ENCODE measurements at regions not wholly inside any gene's neighbourhood (a gene's known extent, or its start where the extent isn't known, plus 50 kb on each side); places are given as distances from the start of the nearest gene placed in this dataset.

DNA sequence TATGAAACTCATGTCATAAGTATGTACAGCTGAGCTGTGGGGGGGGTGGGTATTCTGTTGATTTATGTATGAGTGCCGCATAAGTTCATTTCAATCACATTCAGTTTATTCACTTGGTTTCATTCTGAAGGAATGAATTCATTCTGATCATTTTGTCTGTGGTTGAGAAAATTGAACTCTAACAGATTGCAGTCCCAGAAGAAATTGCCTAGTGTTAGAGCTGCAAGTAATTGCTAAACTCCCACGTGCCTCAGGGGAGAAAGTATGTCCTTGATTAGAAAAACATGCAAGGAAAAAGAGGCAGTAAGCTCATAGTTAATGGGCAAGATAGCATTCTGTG lies 442.4 kb upstream of the MGAT4C start:
- no peak overlapping the region for H3K27ac ChIP-seq
- DNase-seq, result no peak
- no peaks in the 10 kb centered on the region for H3K27me3 ChIP-seq
- no peaks in the 10 kb centered on the region for H3K9me3 ChIP-seq
- H3K4me3 ChIP-seq, result no peak overlapping the region
- intact Hi-C loops (cut with DNase I), result no loop called here
- H3K36me3 ChIP-seq, result no peaks in the 10 kb centered on the region
- WGBS, 2 donors, result 50 to 65% methylated on average over 2 of the region's 2 CpGs
- H3K4me1 ChIP-seq, result no peaks in the 10 kb centered on the region
- TF ChIP-seq EP300 (IDR thresholded peaks at IDR 0.05), result no peak
- TF ChIP-seq POLR2AphosphoS5 (IDR thresholded peaks at IDR 0.05), result no peak
- TF ChIP-seq, protein P1, sequence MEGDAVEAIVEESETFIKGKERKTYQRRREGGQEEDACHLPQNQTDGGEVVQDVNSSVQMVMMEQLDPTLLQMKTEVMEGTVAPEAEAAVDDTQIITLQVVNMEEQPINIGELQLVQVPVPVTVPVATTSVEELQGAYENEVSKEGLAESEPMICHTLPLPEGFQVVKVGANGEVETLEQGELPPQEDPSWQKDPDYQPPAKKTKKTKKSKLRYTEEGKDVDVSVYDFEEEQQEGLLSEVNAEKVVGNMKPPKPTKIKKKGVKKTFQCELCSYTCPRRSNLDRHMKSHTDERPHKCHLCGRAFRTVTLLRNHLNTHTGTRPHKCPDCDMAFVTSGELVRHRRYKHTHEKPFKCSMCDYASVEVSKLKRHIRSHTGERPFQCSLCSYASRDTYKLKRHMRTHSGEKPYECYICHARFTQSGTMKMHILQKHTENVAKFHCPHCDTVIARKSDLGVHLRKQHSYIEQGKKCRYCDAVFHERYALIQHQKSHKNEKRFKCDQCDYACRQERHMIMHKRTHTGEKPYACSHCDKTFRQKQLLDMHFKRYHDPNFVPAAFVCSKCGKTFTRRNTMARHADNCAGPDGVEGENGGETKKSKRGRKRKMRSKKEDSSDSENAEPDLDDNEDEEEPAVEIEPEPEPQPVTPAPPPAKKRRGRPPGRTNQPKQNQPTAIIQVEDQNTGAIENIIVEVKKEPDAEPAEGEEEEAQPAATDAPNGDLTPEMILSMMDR (IDR thresholded peaks at IDR 0.05), result no peak
- TF ChIP-seq POLR2A (IDR thresholded peaks at IDR 0.05), result no peak

DNA sequence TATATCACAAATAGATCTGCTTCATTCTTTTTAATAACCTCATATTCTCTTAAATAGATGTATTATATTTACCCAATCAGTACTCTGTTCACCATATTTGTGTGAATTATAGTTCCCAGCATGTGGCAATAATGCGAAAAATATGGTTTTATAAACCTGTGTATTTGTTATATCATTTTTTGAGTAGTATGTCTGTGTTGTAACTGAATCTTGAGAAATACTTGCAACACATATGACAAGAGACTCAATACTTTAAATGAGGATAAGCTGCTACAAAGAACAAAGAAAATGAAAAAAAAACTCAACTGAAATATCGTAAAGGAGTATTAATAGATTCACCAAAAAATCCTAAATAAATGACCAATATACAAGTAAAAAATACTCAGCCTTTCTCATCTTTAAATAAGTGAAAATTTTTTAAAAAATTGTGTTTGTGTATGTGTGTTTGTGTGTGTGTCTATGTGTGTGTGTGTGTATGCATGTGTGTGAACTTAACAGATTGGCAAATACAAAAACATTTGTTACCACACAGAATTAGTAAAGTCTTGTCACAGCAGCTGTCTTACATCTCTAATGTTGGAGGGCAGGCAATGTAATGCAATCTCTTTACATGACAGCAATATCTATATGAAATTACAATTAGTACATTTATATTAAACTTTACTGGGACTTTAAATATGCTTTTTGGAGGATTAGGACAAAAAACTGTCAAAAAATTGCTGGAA lies 441.9 kb upstream of the MGAT4C start:
- no peak for DNase-seq
- no peaks in the 10 kb centered on the region for H3K27me3 ChIP-seq
- WGBS, 2 donors, result 83 to 86% methylated on average over 2 of the region's 2 CpGs
- TF ChIP-seq POLR2A (IDR thresholded peaks at IDR 0.05) (no peak), POLR2AphosphoS5 (IDR thresholded peaks at IDR 0.05) (no peak), EP300 (IDR thresholded peaks at IDR 0.05) (no peak)
- TF ChIP-seq, protein P1 (IDR thresholded peaks at IDR 0.05), result no peak
- intact Hi-C loops (cut with DNase I), result no loop called here
- no peak overlapping the region for H3K4me3 ChIP-seq
- H3K27ac ChIP-seq, result no peak overlapping the region
- H3K4me1 ChIP-seq, result no peaks in the 10 kb centered on the region
- no peaks in the 10 kb centered on the region for H3K9me3 ChIP-seq
- no peaks in the 10 kb centered on the region for H3K36me3 ChIP-seq

DNA sequence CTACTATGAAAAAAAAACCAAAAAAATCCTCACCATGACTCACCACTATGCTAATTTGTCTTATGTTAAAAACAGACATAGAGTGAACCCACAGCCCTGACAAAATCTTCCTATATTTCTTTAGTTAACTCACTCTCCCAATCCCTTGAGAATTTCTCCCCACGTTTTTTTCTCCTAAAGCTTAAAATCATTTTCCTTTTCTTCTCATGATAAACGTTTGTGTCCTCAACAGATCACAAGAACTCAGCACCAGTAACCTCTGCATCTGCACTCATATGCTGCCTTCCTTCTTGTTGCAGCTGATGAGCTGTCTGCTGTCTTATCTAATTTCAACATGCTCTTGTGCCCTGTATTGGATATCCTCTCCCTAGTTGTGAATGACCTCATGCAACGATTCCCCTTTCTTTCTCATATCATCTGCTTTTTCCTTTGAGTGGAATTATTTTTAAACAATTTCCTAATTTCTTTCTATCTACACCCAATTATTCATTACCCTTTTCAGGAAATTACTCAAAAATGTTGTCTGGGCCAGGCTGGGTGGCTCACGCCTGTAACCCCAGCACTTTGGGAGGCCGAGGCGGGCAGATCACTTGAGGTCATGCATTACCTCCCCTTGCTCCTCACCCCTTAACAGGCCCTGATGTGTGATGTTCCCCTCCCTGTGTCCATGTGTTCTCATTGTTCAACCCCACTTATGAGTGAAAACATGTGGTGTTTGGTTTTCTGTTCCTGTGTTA lies 427.5 kb upstream of the MGAT4C start:
- no peaks in the 10 kb centered on the region for H3K4me1 ChIP-seq
- TF ChIP-seq, protein P1 (IDR thresholded peaks at IDR 0.05), result no peak
- TF ChIP-seq EP300 (IDR thresholded peaks at IDR 0.05) (no peak), POLR2A (IDR thresholded peaks at IDR 0.05) (no peak), POLR2AphosphoS5 (IDR thresholded peaks at IDR 0.05) (no peak)
- H3K27ac ChIP-seq, result no peak overlapping the region
- no peak for DNase-seq
- intact Hi-C loops (cut with DNase I), result no loop called here
- no peak overlapping the region for H3K4me3 ChIP-seq
- no peaks in the 10 kb centered on the region for H3K36me3 ChIP-seq
- H3K27me3 ChIP-seq, result no peaks in the 10 kb centered on the region
- WGBS, 2 donors, result 58 to 72% methylated on average over 6 of the region's 6 CpGs
- H3K9me3 ChIP-seq, result peaks cover 0 to 3% (median 0%) of the 10 kb centered on the region in 4 donors

DNA sequence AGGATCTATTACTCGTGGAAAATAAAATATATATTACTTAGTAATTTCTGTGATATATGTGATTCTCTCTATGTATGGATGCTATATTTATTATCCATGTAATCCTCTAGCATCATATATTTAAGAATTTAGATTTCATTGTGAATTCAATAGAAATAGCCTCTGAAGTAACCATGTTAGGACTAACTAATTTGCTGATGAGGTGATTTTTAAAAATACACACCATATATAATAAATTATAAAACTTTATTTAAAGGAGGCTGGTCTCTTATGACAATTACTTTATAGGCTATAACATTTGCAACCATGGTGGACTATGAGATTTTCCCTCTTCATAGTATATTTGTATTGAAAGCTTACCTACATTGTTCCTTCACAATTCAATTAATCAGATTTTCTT lies 424.9 kb upstream of the MGAT4C start:
- Histone ChIP-seq H3K4me3 (no peak overlapping the region), H3K9me3 (no peaks in the 10 kb centered on the region), H3K36me3 (no peaks in the 10 kb centered on the region), H3K27ac (no peak overlapping the region), H3K4me1 (no peaks in the 10 kb centered on the region), H3K27me3 (no peaks in the 10 kb centered on the region)
- 3 to 54% methylated on average over 1 of the region's 1 CpG for WGBS, 2 donors
- no peak for DNase-seq
- intact Hi-C loops (cut with DNase I), result no loop called here
- TF ChIP-seq POLR2AphosphoS5 (IDR thresholded peaks at IDR 0.05) (no peak), POLR2A (IDR thresholded peaks at IDR 0.05) (no peak), EP300 (IDR thresholded peaks at IDR 0.05) (no peak)
- TF ChIP-seq, protein P1 (IDR thresholded peaks at IDR 0.05), result no peak
